GM13976 (cell line): ENCODE measurements at regions not wholly inside any gene's neighbourhood (a gene's known extent, or its start where the extent isn't known, plus 50 kb on each side); places are given as distances from the start of the nearest gene placed in this dataset.
"Not testable (repeated sequence)": the region's sequence is repeated elsewhere in the genome, so short reads cannot be mapped to it uniquely, and the experiment has no call there.

ENCODE experiments used
- DNase-seq: peaks from one replicate; pipeline ENCODE4 v3.0.0; 2012; ENCODE audit warnings: low spot score
- in situ Hi-C: fragments of 300-500 bp; cut with MboI; formaldehyde crosslinking; loops from one replicate; pipeline ENCODE4 v1.12.0; 2022; ENCODE audit warnings: low sequenced_read_pairs, mixed read lengths, inconsistent platforms; ENCODE audit not compliant: unreplicated experiment
- TF ChIP-seq, protein P1 (sequence below): IDR thresholded peaks from 2 replicates; pipeline ENCODE4 v1.5.1; 2012; ENCODE audit warnings: borderline replicate concordance, mild to moderate bottlenecking; ENCODE audit not compliant: insufficient read depth; ENCODE audit errors: extremely low read depth, missing control alignments, control extremely low read depth

DNA sequence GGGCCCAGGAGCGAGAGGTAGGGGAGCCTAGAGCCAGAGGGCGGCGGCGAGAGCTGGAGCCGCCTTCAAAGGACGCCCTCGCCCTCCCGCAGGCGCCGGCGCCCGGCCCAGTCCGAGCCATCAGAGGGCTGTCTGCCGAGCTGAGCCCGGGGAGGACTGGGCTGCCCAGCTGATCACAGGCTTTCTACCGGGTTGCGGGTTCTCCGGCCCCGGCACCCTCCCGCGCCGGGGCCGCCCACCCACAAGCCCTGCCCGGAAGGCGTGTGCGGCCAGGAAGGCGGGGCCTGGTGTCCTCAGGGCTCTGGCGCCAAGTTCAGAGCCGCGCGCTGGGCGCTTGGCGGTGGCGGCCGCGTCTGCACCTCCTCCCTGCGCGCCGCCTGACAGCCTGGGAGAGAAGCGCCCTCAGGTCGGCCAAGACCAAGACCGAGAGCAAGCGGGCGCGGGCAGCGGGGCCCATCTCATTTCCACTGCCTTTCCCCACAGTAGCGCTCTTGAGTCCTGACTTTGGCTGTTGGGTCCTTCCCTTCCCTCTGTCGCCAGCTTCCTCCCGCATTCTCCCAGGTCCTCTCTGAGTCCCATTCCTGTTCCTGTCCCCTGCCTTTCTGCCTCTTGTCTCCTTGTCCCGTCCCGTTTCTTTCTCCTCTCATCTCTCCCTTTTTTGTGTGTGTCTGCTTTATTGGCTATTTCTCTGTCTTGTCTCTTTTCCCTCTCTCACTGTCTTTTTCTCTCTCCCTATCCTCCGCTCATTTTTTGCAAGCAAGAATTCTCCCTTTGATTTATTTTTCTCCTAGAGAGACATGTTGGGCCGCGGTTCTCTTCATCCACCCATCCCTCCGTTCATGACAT is 60.6 kb upstream of the MSMB start:
- in situ Hi-C loops, result loop anchor here (5.0 kb wide), 2 partner anchors 176 to 1276 kb away; partner anchors contain the start of gene ZNF488
- TF ChIP-seq, protein P1, sequence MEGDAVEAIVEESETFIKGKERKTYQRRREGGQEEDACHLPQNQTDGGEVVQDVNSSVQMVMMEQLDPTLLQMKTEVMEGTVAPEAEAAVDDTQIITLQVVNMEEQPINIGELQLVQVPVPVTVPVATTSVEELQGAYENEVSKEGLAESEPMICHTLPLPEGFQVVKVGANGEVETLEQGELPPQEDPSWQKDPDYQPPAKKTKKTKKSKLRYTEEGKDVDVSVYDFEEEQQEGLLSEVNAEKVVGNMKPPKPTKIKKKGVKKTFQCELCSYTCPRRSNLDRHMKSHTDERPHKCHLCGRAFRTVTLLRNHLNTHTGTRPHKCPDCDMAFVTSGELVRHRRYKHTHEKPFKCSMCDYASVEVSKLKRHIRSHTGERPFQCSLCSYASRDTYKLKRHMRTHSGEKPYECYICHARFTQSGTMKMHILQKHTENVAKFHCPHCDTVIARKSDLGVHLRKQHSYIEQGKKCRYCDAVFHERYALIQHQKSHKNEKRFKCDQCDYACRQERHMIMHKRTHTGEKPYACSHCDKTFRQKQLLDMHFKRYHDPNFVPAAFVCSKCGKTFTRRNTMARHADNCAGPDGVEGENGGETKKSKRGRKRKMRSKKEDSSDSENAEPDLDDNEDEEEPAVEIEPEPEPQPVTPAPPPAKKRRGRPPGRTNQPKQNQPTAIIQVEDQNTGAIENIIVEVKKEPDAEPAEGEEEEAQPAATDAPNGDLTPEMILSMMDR, result no peak
- DNase-seq, result peak; percentile 54

DNA sequence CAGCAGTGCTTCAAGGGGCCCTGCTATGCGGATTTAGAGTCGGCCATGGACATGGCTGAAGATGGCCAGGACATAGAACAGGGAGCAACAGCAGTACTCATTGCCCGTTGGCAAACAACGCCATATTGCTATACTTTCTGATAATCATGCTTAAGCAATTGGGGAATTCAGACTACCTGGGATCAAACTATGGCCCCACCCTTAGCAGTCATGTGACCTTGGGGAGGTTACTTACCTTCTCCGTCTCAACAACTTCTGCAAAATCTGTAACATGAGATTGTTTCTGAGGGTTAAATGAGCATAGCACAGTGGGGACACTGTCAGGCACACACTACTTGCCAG is 62.1 kb upstream of the MSMB start:
- DNase-seq, result peak; percentile 3
- in situ Hi-C loops, result loop anchor here (5.0 kb wide), 2 partner anchors 174 to 1274 kb away; partner anchors contain the start of gene ZNF488

DNA sequence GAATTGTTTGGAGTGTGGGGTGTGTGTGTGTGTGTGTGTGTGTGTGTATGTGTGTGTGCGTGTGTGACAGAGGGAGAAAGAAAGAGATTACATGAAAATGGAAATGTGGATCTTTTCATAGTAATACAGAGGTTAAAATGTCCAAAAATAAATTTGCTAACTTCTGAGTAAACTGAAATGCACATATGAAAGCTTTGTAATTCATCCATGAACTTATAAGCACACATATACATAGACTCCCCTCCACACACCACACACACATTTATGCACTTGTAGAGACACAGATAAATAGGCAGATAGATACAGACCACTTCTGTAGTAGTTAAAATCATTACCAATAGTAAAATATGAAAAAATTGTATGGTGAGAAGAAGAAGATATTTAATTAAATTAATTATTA is 108.2 kb upstream of the MSMB start:
- DNase-seq, in situ Hi-C loops: not testable (repeated sequence)

DNA sequence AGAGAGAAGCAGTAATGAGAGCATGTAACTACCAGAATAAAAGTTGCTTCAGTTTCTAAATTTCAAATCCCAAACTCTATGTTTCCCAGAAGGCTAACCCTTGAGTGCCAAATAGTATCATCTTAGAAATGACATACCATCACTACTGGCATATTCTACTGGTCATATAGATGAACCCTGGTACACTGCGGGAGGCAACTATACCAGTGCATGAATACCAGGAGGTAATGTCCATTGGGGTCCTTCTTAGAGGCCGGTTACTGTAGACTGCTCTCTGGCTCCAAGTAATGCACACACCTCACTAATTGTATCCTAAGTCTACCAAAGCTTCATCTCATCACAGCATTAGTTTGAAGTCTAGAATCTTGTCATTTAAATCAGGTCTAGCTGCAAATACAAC is 108.6 kb upstream of the MSMB start:
- DNase-seq, in situ Hi-C loops: not testable (repeated sequence)

DNA sequence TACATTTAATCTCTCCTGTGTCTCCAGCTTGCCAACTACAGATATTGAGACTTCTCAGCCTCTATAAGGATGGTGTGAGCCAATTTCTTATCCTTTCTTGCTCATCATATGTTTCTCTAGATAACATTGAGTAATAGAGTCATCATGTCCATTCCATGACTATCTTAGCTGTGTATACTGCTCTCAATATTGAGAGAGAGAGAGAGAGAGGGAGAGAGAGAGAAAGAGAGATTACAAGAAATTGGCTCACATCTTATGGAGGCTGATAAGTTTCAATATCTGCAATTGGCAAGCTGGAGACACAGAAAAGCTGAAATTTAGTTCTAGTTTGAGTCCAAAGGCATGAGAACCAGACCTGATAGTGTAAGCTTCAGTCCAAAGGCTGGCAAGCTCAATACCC is 110.8 kb upstream of the MSMB start:
- in situ Hi-C loops, DNase-seq: not testable (repeated sequence)

DNA sequence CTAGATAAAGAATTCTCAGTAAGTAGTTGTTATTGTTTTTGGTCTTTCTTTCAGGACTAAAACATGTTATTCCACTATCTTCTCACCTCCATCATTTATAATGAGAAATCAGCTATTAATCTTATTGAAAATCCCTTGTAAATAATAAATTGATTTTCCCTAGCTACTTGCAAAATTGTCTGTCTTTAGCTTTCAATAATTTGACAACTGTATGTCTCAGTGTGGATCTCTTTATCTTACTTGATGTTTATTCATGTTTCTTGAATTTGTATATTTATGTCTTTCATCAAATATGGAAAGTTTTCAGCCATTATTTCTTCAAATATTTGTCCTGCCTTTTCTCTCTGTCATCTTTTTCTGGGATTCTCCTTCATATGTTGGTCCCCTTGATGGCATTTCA is 117.1 kb upstream of the ANTXRL start:
- DNase-seq, result no peak
- in situ Hi-C loops, result no loop called here
- TF ChIP-seq, protein P1, result no peak

DNA sequence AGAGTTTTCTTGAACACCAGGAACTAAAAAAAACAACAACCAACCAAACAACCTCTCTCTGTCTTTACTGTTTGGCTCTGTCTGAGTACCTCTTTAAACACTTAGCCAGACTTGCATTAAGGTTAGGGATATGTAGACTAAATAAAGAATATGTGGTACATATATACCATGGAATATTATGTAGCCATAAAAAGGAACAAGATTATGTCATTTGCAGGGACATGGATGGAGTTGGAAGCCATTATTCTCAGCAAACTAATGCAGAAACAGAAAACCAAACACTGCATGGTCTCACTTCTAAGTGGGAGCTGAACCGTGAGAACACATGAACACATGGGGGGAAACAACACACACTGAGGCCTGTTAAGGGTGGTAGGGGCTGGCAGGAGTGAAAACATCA is 116.0 kb upstream of the ANTXRL start:
- TF ChIP-seq, protein P1, result no peak
- DNase-seq, result no peak
- in situ Hi-C loops, result no loop called here

DNA sequence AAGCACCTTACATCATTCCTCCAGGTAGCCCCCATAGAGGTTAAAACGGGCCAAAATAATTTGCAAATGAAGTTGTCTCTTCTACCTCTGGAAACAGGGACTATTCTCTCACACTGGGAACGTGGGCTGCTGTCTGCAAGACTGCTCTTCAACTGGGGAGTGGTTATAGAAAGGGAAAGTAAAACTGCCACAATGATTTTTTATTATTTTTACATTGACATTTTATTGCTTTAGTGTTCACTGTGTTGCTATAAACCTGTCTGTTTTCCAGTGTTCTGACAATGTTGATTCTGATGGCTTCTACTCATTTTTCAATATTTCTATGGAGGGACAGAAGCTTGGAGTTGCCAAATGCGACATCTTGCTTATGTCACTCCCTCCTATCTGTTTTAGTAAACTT is 115.1 kb upstream of the ANTXRL start:
- TF ChIP-seq, protein P1, result no peak
- no peak for DNase-seq
- in situ Hi-C loops, result no loop called here

DNA sequence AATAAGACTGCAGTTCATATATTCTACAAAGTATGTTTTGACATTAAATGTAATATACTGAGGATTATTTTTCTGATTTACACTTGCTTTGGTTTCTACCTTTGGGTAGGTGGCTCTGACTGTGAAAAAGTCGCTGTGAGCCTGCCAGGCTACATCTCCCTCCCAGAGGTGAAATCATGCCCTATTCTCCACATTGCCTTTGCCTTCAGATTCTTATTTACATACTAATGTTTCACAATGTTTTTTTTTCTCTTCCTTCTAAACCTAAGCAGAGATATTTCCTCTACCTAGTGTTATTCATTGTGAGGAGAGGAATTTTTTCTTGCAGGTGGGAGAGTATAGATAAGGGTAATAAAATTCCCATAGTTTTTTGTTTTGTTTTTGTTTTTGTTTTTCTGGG is 111.5 kb upstream of the ANTXRL start:
- DNase-seq, result no peak
- in situ Hi-C loops, result no loop called here
- TF ChIP-seq, protein P1, result no peak
